ENCODE measurements at regions not wholly inside any gene's neighbourhood (a gene's known extent, or its start where the extent isn't known, plus 50 kb on each side); places are given as distances from the start of the nearest gene placed in this dataset.
"Not testable (repeated sequence)": the region's sequence is repeated elsewhere in the genome, so short reads cannot be mapped to it uniquely, and the experiment has no call there.

DNA sequence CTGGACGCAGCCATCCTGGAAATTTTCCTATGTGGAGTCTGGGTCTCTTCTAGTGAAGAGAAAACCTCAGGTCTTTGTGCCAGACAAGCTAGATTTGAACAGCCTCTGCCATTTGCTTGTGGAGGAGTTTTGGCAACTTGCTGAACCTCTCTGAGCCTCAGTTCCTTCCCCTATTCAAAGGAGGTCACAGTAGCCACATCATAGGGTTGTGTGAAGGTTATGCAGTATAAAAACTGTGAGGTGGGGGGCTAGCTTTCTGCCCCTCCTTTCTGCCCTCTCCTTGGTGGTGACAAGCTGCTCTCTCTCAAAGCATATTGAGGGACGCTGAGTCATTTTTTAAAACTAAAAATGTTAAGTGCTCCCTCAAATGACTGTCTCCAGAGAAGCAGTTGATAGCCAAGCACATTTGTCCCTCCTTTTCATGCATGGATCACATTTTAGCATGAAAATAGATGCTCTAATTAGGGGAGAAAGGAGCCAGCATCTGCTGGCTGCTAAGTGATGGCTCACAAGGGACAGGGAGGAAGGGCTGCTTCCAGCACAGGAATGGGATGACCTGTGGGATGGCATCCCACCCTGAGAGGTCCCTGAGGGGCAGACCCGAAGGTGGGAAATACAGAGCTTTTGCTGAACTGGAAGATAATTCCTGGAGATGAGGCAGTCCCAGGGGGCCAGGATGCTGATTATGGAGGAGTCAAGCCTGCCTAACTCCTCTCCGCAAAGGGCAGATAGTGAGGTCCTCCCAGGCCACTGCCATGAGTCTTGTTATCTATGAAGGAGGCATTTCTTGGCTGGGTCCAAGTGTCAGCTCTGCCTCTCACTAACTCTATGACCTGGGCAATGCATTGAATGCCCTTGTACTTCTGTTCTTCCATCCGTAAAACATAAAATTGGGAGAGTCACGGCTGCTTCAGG is 218.8 kb downstream of the RAB11FIP4 start:
- DNase-seq, result no peak

DNA sequence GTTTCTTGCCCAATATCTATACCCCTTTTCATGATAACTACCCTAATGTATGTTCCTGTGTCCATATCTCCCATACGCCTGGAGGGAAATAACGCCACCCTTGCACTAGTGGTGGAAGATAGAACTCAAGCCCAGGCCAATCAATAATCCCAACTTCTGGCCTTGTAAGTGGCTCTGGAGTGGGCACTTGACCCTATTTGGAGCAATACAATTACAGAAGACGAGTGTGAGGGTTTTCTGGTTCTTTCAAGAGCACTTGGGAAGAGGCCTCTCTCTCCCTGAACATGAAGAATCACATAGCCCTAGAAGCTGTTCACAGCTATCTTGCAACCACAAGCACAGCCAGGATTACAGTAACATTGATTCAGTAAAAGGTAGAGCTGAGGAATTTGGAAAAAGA is 217.9 kb downstream of the RAB11FIP4 start:
- no peak for DNase-seq

DNA sequence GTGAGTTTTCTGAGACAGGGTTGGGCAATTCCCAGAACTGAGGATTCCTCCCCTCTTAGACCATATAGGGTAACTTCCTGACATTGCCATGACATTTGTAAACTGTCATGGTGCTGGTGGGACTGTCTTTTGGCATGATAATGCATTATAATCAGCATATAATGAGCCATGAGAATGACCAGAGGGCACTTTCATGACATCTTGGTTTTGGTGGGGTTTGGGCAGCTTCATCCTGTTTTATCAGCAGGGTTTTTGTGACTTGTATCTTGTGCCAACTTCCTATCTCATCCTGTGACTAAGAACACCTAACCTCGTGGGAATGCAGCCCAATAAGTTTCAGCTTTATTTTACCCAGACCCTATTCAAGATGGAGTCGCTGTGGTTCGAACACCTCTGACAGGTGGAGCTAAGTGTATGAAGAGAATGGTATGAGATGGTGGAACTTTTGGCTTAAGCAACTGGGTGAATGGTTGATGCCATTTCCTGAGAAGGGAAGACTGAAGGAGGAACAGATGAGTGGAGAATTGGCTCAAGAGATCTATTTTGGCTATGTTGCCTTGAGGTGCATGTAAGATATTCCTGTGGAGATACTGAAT is 217.3 kb downstream of the RAB11FIP4 start:
- DNase-seq, result no peak

DNA sequence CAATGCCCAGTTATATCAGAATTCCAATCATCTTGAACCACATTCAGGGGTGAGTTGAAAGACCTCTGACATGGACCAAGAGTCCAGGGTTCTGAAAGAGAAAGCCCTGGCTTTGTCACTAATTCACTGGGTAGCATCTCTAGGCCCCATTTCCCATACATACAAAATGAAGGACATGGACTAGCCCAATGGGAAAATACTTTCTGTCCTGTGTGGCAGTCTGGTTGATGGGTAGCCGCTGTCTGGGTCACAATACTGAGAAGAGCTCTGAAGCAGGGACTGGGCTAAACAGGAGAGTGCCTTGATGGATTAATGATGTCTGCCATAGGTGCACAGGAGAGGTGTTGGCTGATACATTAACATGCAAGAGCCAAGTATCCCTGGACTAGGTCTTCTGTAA is 214.3 kb downstream of the RAB11FIP4 start:
- DNase-seq, result no peak

DNA sequence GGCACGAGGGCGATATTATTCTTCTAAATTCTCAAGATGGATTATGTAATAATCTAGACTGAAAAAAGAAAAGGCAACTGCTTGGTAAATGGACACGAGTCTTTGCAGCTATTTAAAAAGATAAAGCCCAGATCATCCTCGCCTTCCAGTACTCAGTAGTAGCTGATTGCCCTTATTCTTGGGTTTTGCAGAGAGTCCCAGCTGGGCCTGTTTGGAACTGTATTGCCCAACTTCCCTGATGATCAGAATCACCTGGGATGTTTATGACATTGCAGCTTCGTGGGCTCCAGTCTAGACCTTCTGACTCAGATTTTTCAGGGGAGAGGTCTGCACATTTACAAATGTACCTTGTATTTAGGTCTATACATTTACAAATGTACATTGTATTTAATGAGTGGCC is 213.5 kb downstream of the RAB11FIP4 start:
- no peak for DNase-seq

DNA sequence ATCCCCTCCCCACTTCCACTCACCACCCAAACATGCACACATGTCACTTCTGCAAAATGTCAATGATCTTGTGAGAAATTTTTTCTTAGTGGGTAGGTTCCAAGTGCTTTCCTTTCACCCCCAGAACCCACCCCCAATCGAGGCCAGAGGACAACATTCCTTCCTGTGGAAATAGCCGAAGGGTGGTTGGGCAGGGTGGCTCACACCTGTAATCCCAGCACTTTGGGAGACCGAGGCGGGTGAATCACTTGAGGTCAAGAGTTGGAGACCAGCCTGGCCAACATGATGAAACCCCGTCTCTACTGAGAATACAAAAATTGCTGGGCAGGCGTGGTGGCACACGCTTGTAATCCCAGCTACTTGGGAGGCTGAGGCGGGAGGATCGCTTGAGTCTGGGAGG is 208.7 kb downstream of the RAB11FIP4 start:
- not testable (repeated sequence) for DNase-seq

DNA sequence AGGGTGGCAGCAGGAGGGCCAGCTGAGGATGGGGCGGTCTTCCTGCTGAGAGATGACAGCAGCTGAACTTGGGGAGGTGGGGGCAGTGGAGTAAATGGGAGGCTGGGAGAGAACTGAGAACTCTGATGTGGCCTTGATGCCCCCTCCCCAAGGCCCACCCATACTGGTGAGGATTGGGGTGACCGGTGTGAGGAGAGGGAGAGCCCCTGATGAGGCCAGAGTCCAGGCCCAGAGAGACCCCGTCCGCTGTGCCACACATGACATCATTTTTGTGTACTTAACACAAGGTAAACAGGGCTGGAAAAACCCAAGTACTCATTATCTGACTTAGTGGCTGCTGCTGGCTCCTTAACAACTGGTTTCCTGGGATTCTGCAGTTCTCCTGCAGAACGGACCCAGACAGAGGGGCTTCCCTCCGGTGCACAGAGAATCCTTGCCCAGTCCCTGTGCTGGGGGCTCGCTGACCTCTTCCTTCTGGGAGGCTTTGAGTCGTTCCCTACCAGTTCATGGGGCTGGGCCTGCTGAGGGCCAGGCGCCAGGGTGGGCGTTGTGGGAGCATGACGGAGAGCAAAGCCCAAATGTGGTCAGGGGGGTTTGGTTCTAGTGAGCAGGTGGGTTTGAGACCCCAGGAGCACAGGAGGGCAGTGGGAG is 207.6 kb downstream of the RAB11FIP4 start:
- DNase-seq, result no peak

DNA sequence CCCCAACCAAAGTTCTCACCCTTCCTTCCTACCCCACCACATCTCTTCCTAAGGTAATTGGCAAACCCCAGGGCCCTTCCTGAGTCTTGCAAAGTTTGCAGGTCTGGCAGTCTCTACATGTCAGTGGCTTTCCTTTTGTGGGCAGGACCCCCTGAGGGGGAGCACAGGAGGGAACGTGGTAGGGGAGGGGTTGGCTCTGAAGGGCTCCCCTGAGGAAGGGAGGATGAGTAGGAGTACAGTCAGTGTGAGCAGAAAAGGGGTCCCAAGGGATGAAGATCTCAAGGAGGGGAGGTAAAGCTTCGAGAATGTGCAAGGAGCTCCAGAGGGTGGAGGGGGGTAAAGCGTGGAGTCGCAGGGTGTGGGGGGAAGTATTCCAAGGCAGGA is 206.9 kb downstream of the RAB11FIP4 start:
- DNase-seq, result no peak

DNA sequence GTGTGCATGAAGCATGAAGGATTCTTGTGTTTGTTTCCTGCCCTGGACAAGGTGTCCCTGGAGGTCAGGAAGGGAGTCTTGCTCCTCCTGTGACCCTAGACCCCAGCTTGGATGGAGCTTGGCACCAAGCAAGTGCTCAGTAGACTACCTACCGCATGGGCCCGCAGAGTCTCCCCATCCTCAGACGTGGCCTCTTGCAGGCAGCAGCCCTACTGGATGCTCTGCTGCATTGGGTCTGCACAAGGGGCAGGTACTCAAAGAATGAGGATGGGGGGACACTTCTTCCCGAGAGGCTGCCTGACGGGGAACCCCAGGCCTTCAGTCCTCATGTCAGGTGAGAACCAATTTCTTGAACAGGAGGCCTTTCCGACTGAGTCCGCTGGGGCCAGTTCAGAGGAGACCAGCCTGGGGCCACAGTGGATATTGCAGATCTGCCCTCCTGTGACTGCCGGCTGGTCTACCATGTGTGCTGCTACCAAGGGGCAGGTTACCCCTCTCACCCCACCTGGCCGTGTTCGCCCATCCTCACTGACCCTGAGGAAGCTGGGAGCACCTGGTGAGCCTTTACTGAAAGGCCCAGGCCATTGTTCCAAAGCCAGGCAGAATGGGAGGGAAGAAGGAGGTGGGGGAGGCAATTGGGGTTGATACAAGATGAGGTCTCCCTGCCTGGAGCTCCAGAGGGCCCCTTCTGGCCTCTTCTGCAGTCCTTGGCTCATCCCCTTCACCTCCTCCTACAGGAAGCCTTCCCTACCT is 206.3 kb downstream of the RAB11FIP4 start:
- DNase-seq, result no peak

DNA sequence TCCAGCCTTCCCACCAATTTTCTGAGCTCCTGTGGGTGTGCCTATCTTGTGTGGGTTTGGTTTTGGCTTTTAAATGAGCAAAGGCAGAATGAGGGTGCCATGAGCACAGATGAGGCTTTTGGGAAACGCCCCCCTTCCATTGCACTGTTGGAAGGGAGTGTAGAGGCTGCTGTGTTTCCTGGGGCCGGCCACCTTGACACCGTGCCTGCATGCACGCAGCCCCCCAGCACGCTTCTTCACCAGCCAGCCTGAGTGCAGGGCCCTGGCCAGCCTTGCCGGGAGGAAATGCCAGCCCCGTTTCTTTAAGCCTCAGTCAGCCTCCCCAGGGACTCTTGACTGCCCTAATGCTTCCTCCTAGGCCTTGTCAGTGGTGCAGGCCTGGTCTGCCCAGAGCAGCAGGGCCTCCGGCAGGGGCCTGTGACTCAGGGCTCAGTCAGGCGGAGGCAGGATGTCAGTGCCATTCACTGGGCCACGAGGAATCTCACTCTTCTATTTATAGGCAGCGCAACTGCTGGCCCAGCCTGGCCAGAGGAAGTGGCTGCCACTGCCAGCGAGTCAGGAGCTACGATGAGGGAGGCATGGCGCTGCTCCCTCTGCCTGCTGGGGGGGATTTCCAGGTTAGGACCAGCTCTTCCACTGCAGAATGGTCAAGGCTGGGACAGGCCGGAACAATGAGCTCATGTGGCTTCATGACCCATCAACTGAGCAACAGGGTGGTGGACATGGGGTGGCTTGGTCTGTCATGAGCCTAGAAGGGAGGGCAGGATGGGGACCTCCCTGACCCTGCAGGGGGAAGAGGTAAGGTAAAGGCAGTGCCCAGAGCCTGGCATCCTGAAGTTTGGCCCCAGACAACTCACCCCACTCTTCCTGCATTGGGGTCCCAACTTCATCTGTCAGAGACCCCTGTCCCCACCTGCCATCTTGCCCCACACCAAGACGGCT is 205.2 kb downstream of the RAB11FIP4 start:
- no peak for DNase-seq

DNA sequence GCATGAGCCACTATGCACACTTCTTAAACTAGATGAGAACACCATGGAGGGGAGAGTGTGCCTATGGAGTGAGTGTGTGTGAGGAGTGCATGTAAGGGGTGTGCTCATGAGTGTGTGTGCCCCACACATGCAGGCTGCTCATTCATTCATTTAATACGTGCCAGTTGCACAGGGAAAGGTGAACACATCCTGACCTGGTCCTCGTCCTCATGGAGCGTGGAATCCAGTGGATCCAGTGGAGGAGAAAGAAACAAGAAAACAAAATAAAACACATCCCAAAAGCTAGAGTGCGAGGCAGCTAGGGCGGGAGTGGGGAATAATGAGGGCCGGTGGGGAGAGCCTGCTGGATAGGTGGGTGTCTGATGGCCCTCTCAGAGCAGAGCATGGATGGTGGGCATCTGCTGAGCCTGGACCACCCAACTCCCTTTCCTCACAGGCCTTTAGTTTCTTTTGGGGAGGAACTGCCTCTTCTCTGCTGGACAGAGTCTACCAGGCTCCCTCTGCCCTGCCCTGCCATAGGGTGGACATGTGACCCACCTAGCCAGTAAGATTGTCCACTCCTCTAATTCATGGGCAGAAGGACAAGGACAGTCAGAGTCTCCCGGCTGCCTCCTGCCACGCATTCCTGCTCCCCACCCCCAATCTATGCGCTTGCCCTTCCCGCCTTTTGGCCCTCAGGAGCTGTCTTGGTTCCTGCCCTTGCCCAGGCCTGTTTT is 204.3 kb downstream of the RAB11FIP4 start:
- DNase-seq, result no peak

DNA sequence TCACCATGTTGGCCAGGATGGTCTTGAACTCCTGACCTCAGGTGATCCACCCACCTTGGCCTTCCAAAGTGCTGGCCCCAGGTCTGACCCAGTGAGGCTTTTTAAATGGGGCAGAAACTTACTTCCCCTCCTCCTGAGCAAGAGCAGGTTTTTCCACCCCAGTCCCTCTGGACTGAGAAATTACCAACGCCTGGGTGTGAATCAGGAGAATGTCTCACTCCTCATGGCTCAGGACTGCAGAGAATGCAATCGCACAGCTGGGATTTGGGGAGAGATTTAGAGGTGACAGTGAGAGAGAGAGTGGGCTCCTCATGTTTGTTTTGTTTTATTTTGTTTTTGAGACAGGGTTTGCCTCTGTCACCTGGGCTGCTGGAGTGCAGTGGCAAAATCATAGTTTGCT is 203.6 kb downstream of the RAB11FIP4 start:
- DNase-seq, result no peak

DNA sequence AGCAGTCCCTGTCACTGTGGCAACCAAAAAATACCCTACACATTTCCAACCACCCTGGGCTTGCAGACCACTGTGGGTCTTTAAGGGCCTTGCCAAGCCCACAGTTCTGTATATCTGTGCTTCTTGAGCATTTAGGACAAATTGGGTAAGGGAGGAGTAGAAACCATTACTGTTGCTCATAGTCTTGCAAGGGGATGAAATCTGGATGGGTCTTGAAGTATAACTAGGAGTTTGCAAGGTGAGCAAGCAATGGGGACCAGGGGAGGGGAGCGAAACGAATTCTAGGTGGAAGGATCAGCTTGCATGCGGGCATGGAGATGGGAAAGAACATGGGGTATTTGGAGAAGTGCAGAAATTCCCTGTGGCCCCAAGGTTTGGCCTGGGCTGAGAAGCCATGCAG is 202.9 kb downstream of the RAB11FIP4 start:
- no peak for DNase-seq

DNA sequence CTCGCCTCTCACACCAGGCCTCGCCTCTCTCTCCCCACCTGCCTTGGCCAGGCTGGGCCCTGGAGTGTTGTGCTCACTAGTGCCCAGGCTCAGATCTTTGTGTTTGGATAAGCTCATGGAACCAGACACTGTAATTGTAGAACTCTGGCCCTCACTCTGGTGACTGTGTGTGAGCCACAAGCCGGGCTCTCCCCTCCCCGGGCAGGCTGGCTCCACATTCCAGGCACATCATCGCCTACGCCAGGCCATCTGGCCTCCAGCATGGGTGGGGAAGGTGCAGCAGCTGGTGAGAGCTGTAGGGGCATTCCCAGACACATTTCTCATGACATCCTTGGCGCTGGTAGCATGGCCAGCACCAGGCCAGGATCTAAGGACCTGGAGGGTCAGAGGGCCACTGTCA is 202.3 kb downstream of the RAB11FIP4 start:
- DNase-seq, result no peak

DNA sequence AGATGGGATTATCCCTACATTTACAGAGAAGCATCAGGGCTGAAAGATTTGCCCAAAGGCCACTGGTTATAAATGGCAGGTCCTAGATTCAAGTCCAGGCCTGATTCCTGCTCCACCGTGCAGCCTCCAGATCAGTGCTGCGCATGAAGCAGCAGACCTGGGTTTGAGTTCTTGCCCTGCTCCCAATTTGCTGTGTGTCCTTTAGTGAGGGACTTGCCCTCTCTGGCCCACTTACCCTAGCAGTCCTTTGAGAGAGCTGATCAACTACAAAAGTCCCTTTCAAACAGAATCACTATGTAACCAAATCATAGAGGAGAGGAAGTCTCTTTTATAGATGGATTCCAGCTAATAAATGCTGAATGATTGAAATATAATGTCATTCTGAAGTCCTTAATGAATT is 200.4 kb downstream of the RAB11FIP4 start:
- no peak for DNase-seq

DNA sequence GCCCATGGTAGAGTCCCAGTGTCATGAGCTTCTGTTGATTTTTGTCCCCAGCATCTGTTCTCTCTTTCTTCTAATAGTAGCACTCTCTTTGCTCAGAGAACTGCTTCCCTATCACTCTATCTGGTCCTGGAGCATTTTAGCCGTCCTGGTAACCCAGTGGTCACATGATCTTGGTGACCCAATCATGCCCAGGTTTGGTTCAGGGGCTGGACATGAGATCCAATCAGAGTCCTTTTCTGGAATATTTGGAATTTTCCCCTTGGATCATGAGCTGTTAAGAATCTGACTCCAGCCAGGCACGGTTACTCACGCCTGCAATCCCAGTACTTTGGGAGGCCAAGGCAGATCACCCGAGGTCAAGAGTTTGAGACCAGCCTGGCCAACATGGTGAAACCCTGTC is 197.0 kb downstream of the RAB11FIP4 start:
- DNase-seq, result no peak

DNA sequence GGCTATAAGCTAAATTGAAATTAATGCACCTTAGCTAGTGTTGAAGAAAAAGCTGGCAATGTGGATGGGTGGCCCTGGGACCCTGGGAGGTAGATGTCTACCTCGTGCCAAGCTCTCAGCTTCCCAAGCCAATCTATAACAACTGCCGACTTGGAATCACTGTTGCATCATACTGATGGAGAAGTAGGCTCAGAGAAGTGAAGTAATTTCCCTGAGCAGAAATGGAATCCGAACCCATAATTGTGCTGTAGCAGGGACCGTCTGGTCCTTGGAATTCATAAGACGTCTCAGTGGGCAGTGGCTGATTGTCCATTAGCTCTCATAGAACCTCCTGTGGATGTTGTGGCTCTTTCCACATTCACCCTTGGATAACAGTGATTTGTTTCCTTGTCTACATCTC is 196.6 kb downstream of the RAB11FIP4 start:
- no peak for DNase-seq

Measured in NCI-H1930 (cell line).